NCI-H1694 (cell line): ENCODE measurements at regions not wholly inside any gene's neighbourhood (a gene's known extent, or its start where the extent isn't known, plus 50 kb on each side); places are given as distances from the start of the nearest gene placed in this dataset.
A peak's percentile ranks its signal among the peaks of the same experiment; 100 is the strongest.
"Not testable (repeated sequence)": the region's sequence is repeated elsewhere in the genome, so short reads cannot be mapped to it uniquely, and the experiment has no call there.

Experiments
- DNase-seq: peaks from one replicate; lab custom pipeline; 2025; lab: John Stamatoyannopoulos, UW

- DNase-seq: no peak
Measured at GRCh38 chr10:30732671-30733070, 103.1 kb upstream of the LYZL2 start.

GRCh38 chr10:30731963-30732362, 102.4 kb upstream of the LYZL2 start:
- DNase-seq: no peak

GRCh38 chr10:30730306-30730705, 100.8 kb upstream of the LYZL2 start:
- DNase-seq: no peak

- DNase-seq: no peak
Measured at GRCh38 chr10:30728766-30729165, 99.2 kb upstream of the LYZL2 start.

- no peak for DNase-seq
Measured at GRCh38 chr10:30728127-30728526, 98.6 kb upstream of the LYZL2 start.

- no peak for DNase-seq
Measured at GRCh38 chr10:30727524-30727923, 98.0 kb upstream of the LYZL2 start.

GRCh38 chr10:30726783-30727414, 97.3 kb upstream of the LYZL2 start:
- peak; percentile 55 for DNase-seq

- DNase-seq: no peak
Measured at GRCh38 chr10:30725661-30726060, 96.1 kb upstream of the LYZL2 start.

- DNase-seq: no peak
Measured at GRCh38 chr10:30724296-30724695, 94.7 kb upstream of the LYZL2 start.

GRCh38 chr10:30722956-30723620, 93.5 kb upstream of the LYZL2 start:
- no peak for DNase-seq

GRCh38 chr10:30719832-30720231, 90.3 kb upstream of the LYZL2 start:
- DNase-seq: no peak

GRCh38 chr10:30709700-30710358, 80.3 kb upstream of the LYZL2 start:
- DNase-seq: no peak

- DNase-seq: no peak
Measured at GRCh38 chr10:30709229-30709628, 79.7 kb upstream of the LYZL2 start.

GRCh38 chr10:30708234-30708633, 78.7 kb upstream of the LYZL2 start:
- DNase-seq: no peak

- DNase-seq: not testable (repeated sequence)
Measured at GRCh38 chr10:30706189-30706588, 76.6 kb upstream of the LYZL2 start.

- DNase-seq: no peak
Measured at GRCh38 chr10:30705625-30706149, 76.1 kb upstream of the LYZL2 start.

GRCh38 chr10:30705101-30705624, 75.6 kb upstream of the LYZL2 start:
- DNase-seq: no peak

GRCh38 chr10:30704601-30705100, 75.1 kb upstream of the LYZL2 start:
- not testable (repeated sequence) for DNase-seq

- no peak for DNase-seq
Measured at GRCh38 chr10:30704026-30704600, 74.6 kb upstream of the LYZL2 start.

GRCh38 chr10:30703446-30703845, 73.9 kb upstream of the LYZL2 start:
- not testable (repeated sequence) for DNase-seq

- DNase-seq: no peak
Measured at GRCh38 chr10:30702860-30703259, 73.3 kb upstream of the LYZL2 start.

- DNase-seq: peak; percentile 28
Measured at GRCh38 chr10:30701451-30702173, 72.1 kb upstream of the LYZL2 start.
